Astrocyte (in vitro differentiated cells and primary cell): ENCODE measurements at regions not wholly inside any gene's neighbourhood (a gene's known extent, or its start where the extent isn't known, plus 50 kb on each side); places are given as distances from the start of the nearest gene placed in this dataset.

Experiments used
- EZH2 ChIP-seq: IDR thresholded peaks from 2 replicates; pipeline ENCODE4 v1.6.1; 2012; ENCODE audit warnings: mild to moderate bottlenecking, low read length, inconsistent platforms; ENCODE audit not compliant: insufficient read depth
- TF ChIP-seq, protein P1 (sequence below): IDR thresholded peaks from 2 replicates; pipeline ENCODE4 v1.5.1; 2011; ENCODE audit warnings: low read depth, mild to moderate bottlenecking, inconsistent platforms, low read length, moderate library complexity; ENCODE audit not compliant: insufficient read depth

- TF ChIP-seq, protein P1, sequence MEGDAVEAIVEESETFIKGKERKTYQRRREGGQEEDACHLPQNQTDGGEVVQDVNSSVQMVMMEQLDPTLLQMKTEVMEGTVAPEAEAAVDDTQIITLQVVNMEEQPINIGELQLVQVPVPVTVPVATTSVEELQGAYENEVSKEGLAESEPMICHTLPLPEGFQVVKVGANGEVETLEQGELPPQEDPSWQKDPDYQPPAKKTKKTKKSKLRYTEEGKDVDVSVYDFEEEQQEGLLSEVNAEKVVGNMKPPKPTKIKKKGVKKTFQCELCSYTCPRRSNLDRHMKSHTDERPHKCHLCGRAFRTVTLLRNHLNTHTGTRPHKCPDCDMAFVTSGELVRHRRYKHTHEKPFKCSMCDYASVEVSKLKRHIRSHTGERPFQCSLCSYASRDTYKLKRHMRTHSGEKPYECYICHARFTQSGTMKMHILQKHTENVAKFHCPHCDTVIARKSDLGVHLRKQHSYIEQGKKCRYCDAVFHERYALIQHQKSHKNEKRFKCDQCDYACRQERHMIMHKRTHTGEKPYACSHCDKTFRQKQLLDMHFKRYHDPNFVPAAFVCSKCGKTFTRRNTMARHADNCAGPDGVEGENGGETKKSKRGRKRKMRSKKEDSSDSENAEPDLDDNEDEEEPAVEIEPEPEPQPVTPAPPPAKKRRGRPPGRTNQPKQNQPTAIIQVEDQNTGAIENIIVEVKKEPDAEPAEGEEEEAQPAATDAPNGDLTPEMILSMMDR = no peak
- no peak for TF ChIP-seq EZH2
Observed at GRCh38 chr9:35552376-35552775, 52.7 kb upstream of the TESK1 start.
